H1 (cell line): ENCODE measurements at regions not wholly inside any gene's neighbourhood (a gene's known extent, or its start where the extent isn't known, plus 50 kb on each side); places are given as distances from the start of the nearest gene placed in this dataset.

Experiments used
- CTCF ChIA-PET: fragments of 300-600 bp; sonication (Branson Sonifier 250); formaldehyde crosslinking; loops from one replicate; lab custom pipeline; 2021; ENCODE audit not compliant: partially characterized antibody; lab: Charles Lee
- POLR2A ChIA-PET: fragments of 300-600 bp; sonication (Branson Sonifier 250); formaldehyde crosslinking; loops from one replicate; lab custom pipeline; 2021; ENCODE audit warnings: inconsistent platforms; ENCODE audit not compliant: partially characterized antibody; lab: Charles Lee
- DNase-seq, 2 experiments: peaks; one replicate each; pipeline versions ENCODE4 v3.0.0 to v3.0.0-alpha.2; 2010 to 2022; ENCODE audit warnings: low spot score in 2 of 2, low read depth in 1 of 2, mixed read lengths in 1 of 2
- FAIRE-seq: peaks from 2 replicates; lab custom pipeline; 2011; peaks lifted over from hg19 to GRCh38; lab: Jason Lieb, UNC
- H2AFZ ChIP-seq: 2 replicates; pipeline ENCODE4 v1.8.1; 2012; ENCODE audit warnings: low read length, inconsistent platforms
- H2AK5ac ChIP-seq: 2 replicates; pipeline ENCODE4 v1.6.1; 2013; ENCODE audit warnings: low read depth, low read length
- H2BK120ac ChIP-seq: replicated peaks from 2 replicates; pipeline ENCODE3; 2013; ENCODE audit warnings: low read depth, low read length, inconsistent platforms
- H2BK12ac ChIP-seq: 2 replicates; pipeline ENCODE4 v1.6.1; 2013; ENCODE audit warnings: low read depth, low read length
- H2BK15ac ChIP-seq: 2 replicates; pipeline ENCODE4 v1.6.1; 2013; ENCODE audit warnings: low read length
- H2BK20ac ChIP-seq: 2 replicates; pipeline ENCODE4 v1.6.1; 2013; ENCODE audit warnings: low read length
- H2BK5ac ChIP-seq: 2 replicates; pipeline ENCODE4 v1.6.1; 2013; ENCODE audit warnings: low read depth, low read length
- H3K14ac ChIP-seq: 2 replicates; pipeline ENCODE4 v1.6.1; 2013; ENCODE audit warnings: inconsistent platforms; ENCODE audit not compliant: insufficient read length
- H3K18ac ChIP-seq: 2 replicates; pipeline ENCODE4 v1.6.1; 2013; ENCODE audit warnings: low read length; ENCODE audit errors: extremely low read depth
- H3K23ac ChIP-seq: 2 replicates; pipeline ENCODE4 v1.6.1; 2013; ENCODE audit warnings: inconsistent platforms; ENCODE audit not compliant: insufficient read length
- H3K23me2 ChIP-seq: 2 replicates; pipeline ENCODE4 v1.6.1; 2013; ENCODE audit warnings: low read depth, low read length
- H3K27ac ChIP-seq: 2 replicates; pipeline ENCODE4 v1.6.1; 2011; ENCODE audit warnings: low read depth, low read length, inconsistent platforms
- H3K27me3 ChIP-seq, 4 experiments: replicated peaks in 1 of 4; 1 replicate in 1 of 4; 2 replicates in 3 of 4; pipeline versions ENCODE4 v1.6.1 to v1.8.1; 2011 to 2013; ENCODE audit warnings: low read length in 3 of 4, mild to moderate bottlenecking in 3 of 4, inconsistent platforms in 2 of 4, mixed read lengths in 2 of 4, moderate library complexity in 1 of 4; ENCODE audit not compliant: control insufficient read depth in 3 of 4, insufficient read depth in 3 of 4; ENCODE audit errors: extremely low read depth in 1 of 4
- H3K36me3 ChIP-seq, 4 experiments: 2 replicates each; pipeline versions ENCODE4 v1.6.1 to v1.8.1; 2011 to 2013; ENCODE audit warnings: mild to moderate bottlenecking in 4 of 4, low read length in 3 of 4, moderate library complexity in 2 of 4, control low read depth in 1 of 4, inconsistent platforms in 1 of 4; ENCODE audit not compliant: insufficient read depth in 4 of 4, control insufficient read depth in 2 of 4
- H3K4ac ChIP-seq: replicated peaks from 2 replicates; pipeline ENCODE3; 2013; ENCODE audit warnings: low read length, low read depth, mixed read lengths, inconsistent platforms; ENCODE audit not compliant: insufficient read length
- H3K4me1 ChIP-seq, 4 experiments: replicated peaks in 1 of 4; 1 replicate in 1 of 4; 2 replicates in 3 of 4; pipeline versions ENCODE4 v1.6.1 to v1.8.1; 2011 to 2013; ENCODE audit warnings: low read length in 3 of 4, inconsistent platforms in 2 of 4, mixed read lengths in 1 of 4; ENCODE audit not compliant: insufficient read depth in 4 of 4, control insufficient read depth in 3 of 4
- H3K4me2 ChIP-seq, 2 experiments: 2 replicates each; pipeline versions ENCODE4 v1.6.1 to v1.8.1; 2011 to 2013; ENCODE audit warnings: low read depth in 2 of 2, low read length in 2 of 2, control low read depth in 1 of 2, inconsistent platforms in 1 of 2, mild to moderate bottlenecking in 1 of 2; ENCODE audit not compliant: insufficient read depth in 1 of 2
- H3K4me3 ChIP-seq, 4 experiments: fragments of 200-600, 300-600 bp in 1 of 4; sonication (generic), shearing (Covaris generic), sonication (Bioruptor Twin) in 1 of 4; 2 replicates each; pipeline versions ENCODE4 v1.5.1 to v1.8.1; 2011 to 2016; ENCODE audit warnings: low read length in 4 of 4, low read depth in 3 of 4, control low read depth in 2 of 4, inconsistent platforms in 2 of 4, mild to moderate bottlenecking in 2 of 4, mixed read lengths in 1 of 4, moderate library complexity in 1 of 4; ENCODE audit not compliant: insufficient read depth in 2 of 4; ENCODE audit errors: extremely low read depth in 1 of 4
- H3K56ac ChIP-seq: replicated peaks from 2 replicates; pipeline ENCODE3; 2013; ENCODE audit warnings: low read depth, mild to moderate bottlenecking, mixed read lengths, low read length, inconsistent platforms; ENCODE audit not compliant: insufficient read length
- H3K79me1 ChIP-seq: 2 replicates; pipeline ENCODE4 v1.6.1; 2013; ENCODE audit warnings: low read depth, low read length, control low read depth
- H3K79me2 ChIP-seq, 2 experiments: 2 replicates each; pipeline versions ENCODE4 v1.6.1 to v1.8.1; 2012 to 2013; ENCODE audit warnings: low read length in 2 of 2, mild to moderate bottlenecking in 2 of 2, inconsistent platforms in 1 of 2; ENCODE audit not compliant: insufficient read depth in 2 of 2, control insufficient read depth in 1 of 2
- H3K9ac ChIP-seq, 4 experiments: replicated peaks in 1 of 4; 1 replicate in 1 of 4; 2 replicates in 3 of 4; pipeline versions ENCODE4 v1.6.1 to v1.8.1; 2011 to 2013; ENCODE audit warnings: low read depth in 3 of 4, low read length in 3 of 4, control low read depth in 2 of 4, mild to moderate bottlenecking in 2 of 4, moderate library complexity in 2 of 4, inconsistent platforms in 1 of 4; ENCODE audit errors: extremely low read depth in 1 of 4
- H3K9me3 ChIP-seq, 2 experiments: 2 replicates each; pipeline versions ENCODE4 v1.6.1 to v1.8.1; 2012 to 2013; ENCODE audit warnings: mild to moderate bottlenecking in 2 of 2, moderate library complexity in 2 of 2, control low read depth in 1 of 2, inconsistent platforms in 1 of 2, low read depth in 1 of 2, low read length in 1 of 2, mixed read lengths in 1 of 2; ENCODE audit not compliant: insufficient read depth in 2 of 2
- H4K20me1 ChIP-seq, 2 experiments: replicated peaks in 1 of 2; 2 replicates each; pipeline versions ENCODE3 to v1.8.1; 2011 to 2013; ENCODE audit warnings: inconsistent platforms in 2 of 2, low read length in 2 of 2, mild to moderate bottlenecking in 1 of 2; ENCODE audit not compliant: insufficient read depth in 2 of 2, control insufficient read depth in 1 of 2
- H4K5ac ChIP-seq: 2 replicates; pipeline ENCODE4 v1.6.1; 2013; ENCODE audit warnings: low read length, low read depth, mixed read lengths, inconsistent platforms; ENCODE audit not compliant: insufficient read length
- H4K8ac ChIP-seq: 2 replicates; pipeline ENCODE4 v1.8.0; 2013; ENCODE audit warnings: mild to moderate bottlenecking, moderate library complexity, low read length, inconsistent platforms; ENCODE audit not compliant: insufficient read depth; ENCODE audit errors: extremely low read depth
- H4K91ac ChIP-seq: replicated peaks from 2 replicates; pipeline ENCODE3; 2013; ENCODE audit warnings: low read length, mixed read lengths, inconsistent platforms; ENCODE audit not compliant: insufficient read length
- CTBP2 ChIP-seq: IDR thresholded peaks from 2 replicates; pipeline ENCODE4 v1.7.0; 2011; ENCODE audit warnings: borderline replicate concordance, mild to moderate bottlenecking, moderate library complexity, mixed read lengths, low read length; ENCODE audit not compliant: insufficient read depth, insufficient read length
- EGR1 ChIP-seq: IDR thresholded peaks from 2 replicates; pipeline ENCODE4 v1.6.1; 2011; ENCODE audit warnings: low read depth, low read length, borderline replicate concordance
- NANOG ChIP-seq: IDR thresholded peaks from 2 replicates; pipeline ENCODE4 v1.6.1; 2011; ENCODE audit warnings: low read length, low read depth, mild to moderate bottlenecking, inconsistent platforms; ENCODE audit not compliant: insufficient read depth, poor library complexity, severe bottlenecking
- SIN3A ChIP-seq, 2 experiments: IDR thresholded peaks in 1 of 2; conservative IDR thresholded peaks in 1 of 2; 2 replicates each; pipeline ENCODE4 v1.6.1; 2011 to 2012; ENCODE audit warnings: low read length in 2 of 2, improper control_type of control experiment in 1 of 2, low read depth in 1 of 2, mild to moderate bottlenecking in 1 of 2
- WGBS, 2 experiments: shearing (Covaris generic) in 1 of 2; methylation state at CpG; one replicate each; pipeline versions ENCODE4 v1.1.6 to v1.1.7; 2013 to 2015; ENCODE audit warnings: low lambda C conversion rate in 2 of 2, mixed read lengths in 2 of 2, inconsistent platforms in 1 of 2, low coverage in 1 of 2, missing lambda C conversion rate in 1 of 2; ENCODE audit not compliant: insufficient replicate concordance in 2 of 2, insufficient coverage in 1 of 2, insufficient read length in 1 of 2; ENCODE audit errors: extremely low coverage in 1 of 2, missing lambda C conversion rate in 1 of 2; 5-methylcytosine and 5-hydroxymethylcytosine counted together
- TF ChIP-seq, protein P1 (sequence below): IDR thresholded peaks from 2 replicates; pipeline ENCODE4 v1.6.1; 2012; ENCODE audit warnings: inconsistent platforms

DNA sequence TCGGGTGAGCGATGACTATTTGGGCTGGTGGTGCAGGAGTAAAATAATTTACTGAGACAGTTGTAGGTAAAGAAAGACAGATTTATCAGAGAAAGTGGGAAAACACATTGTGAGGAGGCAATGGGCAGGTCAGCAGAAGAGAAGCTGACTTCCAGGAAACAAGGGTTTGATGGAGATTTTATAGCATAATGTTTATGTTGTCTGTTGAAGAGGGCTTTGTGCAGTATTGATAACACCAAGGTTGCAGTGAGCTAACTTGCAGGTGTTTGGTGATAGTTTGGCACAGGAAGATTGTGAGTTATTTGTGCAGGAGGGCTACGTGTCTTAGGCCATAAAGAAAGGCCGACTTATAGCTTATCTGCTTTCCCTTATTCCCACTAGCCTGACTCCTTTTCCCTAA lies 72.2 kb downstream of the DHRS2 start (continued):
- no peak for TF ChIP-seq EGR1

DNA sequence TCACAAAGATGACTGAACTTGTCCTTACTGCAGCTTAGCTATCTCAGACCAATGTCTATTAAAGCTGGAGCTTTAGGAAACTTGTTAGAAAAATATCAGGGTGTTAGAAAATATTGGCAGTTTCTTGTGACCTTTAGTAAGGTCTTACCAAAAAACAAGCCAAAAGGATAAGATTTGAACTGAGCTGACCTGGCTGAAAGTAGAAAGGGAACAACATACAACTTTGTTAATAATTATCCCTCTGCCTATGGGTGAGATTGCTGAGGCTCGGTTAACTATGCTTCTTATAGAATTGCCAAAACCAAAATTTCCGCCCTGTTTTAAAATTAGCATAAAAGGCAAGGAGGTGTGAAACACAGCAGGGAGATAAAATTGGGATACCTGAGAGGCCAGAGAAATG lies 73.8 kb downstream of the DHRS2 start:
- no peak overlapping the region for H3K18ac ChIP-seq
- H3K23ac ChIP-seq: no peak overlapping the region
- no peaks in the 10 kb centered on the region for H3K23me2 ChIP-seq
- H4K91ac ChIP-seq: no peak overlapping the region
- H3K27me3 ChIP-seq: no peaks in the 10 kb centered on the region
- no peak for DNase-seq
- H3K27ac ChIP-seq: no peak overlapping the region
- no peak for FAIRE-seq
- no peaks in the 10 kb centered on the region for H3K79me2 ChIP-seq
- no peak overlapping the region for H3K4ac ChIP-seq
- H4K5ac ChIP-seq: no peak overlapping the region
- H3K36me3 ChIP-seq: no peaks in the 10 kb centered on the region
- no peak overlapping the region for H2BK5ac ChIP-seq
- ChIA-PET POLR2A (no interaction called here), CTCF (no interaction called here)
- no peak overlapping the region for H3K4me2 ChIP-seq
- no peak overlapping the region for H3K14ac ChIP-seq
- H4K20me1 ChIP-seq: no peaks in the 10 kb centered on the region
- no peak overlapping the region for H2BK120ac ChIP-seq
- TF ChIP-seq SIN3A (conservative IDR thresholded peaks at IDR 0.05 in 1 of 2, IDR thresholded peaks at IDR 0.05 in 1 of 2; ENCODE audit: low read depth in 1 of 2, low read length in 2 of 2): no peak
- TF ChIP-seq NANOG: no peak
- TF ChIP-seq, protein P1, sequence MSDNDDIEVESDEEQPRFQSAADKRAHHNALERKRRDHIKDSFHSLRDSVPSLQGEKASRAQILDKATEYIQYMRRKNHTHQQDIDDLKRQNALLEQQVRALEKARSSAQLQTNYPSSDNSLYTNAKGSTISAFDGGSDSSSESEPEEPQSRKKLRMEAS: no peak
- no peak for TF ChIP-seq CTBP2
- 50% methylated on average over 2 of the region's 2 CpGs; no CpG with 5 or more reads in 1 of the 2 experiments for WGBS, 2 experiments
- H2BK15ac ChIP-seq: no peak overlapping the region
- no peak overlapping the region for H3K9ac ChIP-seq
- peaks cover 34 to 67% of the 10 kb centered on the region in 2 experiments for H3K9me3 ChIP-seq
- no peak overlapping the region for H2BK12ac ChIP-seq
- H3K79me1 ChIP-seq: no peaks in the 10 kb centered on the region
- H2AFZ ChIP-seq: no peak overlapping the region
- H2AK5ac ChIP-seq: no peak overlapping the region
- no peak overlapping the region for H3K4me3 ChIP-seq
- H3K56ac ChIP-seq: no peak overlapping the region
- H3K4me1 ChIP-seq: no peaks in the 10 kb centered on the region
- H2BK20ac ChIP-seq: no peak overlapping the region
- no peak overlapping the region for H4K8ac ChIP-seq
